ENCODE measurements at regions not wholly inside any gene's neighbourhood (a gene's known extent, or its start where the extent isn't known, plus 50 kb on each side); places are given as distances from the start of the nearest gene placed in this dataset.
A peak's percentile ranks its signal among the peaks of the same experiment; 100 is the strongest.

DNA sequence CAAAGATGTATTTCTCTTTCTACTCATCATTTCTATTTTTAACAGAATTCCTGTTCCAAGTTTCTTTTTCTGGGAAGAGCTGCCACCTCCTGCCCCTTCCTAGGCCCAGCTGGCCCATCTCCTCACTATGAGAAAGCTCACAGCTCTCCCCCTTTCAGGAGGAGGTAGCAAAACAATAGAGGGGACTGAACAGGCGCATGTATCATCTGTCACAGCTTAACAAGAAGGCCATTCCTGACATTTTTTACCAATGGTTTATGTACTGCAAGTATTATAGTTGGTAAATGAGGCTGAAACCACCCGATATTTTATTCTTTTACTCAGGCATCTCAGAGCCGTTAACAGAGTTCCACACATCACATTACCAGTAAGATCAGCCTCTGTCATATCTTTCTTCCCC is 103.7 kb upstream of the MTHFD1L start:
- Histone ChIP-seq H3K36me3 (no peaks in the 10 kb centered on the region), H3K4me1 (no peaks in the 10 kb centered on the region), H3K27ac (no peak overlapping the region), H3K4me3 (no peak overlapping the region), H3K27me3 (no peaks in the 10 kb centered on the region), H3K9me3 (no peaks in the 10 kb centered on the region)
- DNase-seq (ENCODE audit: low spot score in 2 of 2), result no peak
- TF ChIP-seq, protein P1, sequence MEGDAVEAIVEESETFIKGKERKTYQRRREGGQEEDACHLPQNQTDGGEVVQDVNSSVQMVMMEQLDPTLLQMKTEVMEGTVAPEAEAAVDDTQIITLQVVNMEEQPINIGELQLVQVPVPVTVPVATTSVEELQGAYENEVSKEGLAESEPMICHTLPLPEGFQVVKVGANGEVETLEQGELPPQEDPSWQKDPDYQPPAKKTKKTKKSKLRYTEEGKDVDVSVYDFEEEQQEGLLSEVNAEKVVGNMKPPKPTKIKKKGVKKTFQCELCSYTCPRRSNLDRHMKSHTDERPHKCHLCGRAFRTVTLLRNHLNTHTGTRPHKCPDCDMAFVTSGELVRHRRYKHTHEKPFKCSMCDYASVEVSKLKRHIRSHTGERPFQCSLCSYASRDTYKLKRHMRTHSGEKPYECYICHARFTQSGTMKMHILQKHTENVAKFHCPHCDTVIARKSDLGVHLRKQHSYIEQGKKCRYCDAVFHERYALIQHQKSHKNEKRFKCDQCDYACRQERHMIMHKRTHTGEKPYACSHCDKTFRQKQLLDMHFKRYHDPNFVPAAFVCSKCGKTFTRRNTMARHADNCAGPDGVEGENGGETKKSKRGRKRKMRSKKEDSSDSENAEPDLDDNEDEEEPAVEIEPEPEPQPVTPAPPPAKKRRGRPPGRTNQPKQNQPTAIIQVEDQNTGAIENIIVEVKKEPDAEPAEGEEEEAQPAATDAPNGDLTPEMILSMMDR (IDR thresholded peaks at IDR 0.05), result no peak
- intact Hi-C loops (cut with DNase I), result no loop called here

DNA sequence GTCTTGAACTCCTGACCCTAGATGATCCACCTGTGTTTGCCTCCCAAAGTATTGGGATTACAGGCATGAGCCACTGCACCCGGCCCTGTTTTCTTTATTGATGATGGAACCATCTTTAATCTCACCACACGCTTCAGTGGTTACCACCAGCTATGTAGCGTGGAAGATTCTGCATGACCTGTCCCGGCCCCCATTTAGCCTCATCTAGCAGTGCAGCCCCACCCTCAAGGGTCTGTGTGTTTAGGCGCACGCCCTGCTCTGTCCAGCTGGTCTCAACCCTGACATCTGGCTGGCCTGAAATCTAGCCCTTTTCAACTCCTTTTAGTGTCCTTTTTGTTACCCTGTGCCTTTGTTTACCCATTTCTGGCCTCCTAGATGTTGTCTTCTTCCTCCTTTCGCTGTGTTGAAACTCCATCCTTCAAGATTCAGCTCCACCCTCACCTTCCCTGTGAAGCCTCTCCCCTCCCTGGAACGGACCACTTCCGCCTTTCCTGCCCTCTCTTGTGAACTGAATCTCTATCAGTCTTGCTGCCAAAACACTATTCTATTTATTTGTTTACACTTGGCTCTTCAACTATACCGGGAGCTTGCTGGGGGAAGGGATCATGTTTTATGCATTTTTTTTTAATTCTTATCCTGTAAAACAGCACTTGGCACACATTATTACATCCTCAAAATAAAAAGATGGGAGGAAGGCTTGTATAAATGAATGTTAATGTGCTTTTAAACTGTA is 101.0 kb upstream of the MTHFD1L start:
- TF ChIP-seq, protein P1 (IDR thresholded peaks at IDR 0.05), result no peak
- no peak overlapping the region for H3K4me3 ChIP-seq
- H3K36me3 ChIP-seq, result no peaks in the 10 kb centered on the region
- H3K27me3 ChIP-seq, result no peaks in the 10 kb centered on the region
- no peaks in the 10 kb centered on the region for H3K9me3 ChIP-seq
- intact Hi-C loops (cut with DNase I), result no loop called here
- no peak for DNase-seq (ENCODE audit: low spot score in 2 of 2)
- no peaks in the 10 kb centered on the region for H3K4me1 ChIP-seq
- no peak overlapping the region for H3K27ac ChIP-seq

DNA sequence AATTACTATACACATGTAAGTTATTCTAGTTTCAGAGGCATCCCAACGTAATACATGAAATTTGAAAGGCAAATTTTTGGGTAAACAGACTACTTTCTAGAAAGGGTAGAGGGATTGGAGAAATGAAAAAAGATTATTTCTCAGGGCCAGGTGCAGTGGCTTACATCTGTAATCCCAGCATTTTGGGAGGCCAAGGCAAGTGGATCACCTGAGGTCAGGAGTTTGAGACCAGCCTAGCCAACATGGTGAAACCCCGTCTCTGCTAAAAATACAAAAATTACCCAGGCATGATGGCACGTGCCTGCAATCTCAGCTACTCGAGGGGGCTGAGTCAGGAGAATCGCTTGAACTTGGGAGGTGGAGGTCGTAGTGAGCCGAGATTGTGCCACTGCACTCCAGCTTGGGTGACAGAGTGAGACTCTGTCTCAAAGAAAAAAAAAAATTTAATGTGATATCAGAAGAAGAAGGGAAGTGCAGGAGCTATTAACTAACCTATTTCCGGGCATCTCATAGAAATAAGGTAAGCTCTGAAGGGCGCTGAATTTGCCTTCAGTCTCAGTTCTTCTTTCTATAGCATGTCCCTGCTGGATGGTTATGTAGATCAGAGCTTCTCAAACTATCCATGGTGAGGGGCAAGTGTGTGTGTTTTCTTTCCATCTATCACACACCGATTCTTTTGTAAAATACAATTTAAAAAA is 100.3 kb upstream of the MTHFD1L start:
- H3K27ac ChIP-seq, result no peak overlapping the region
- TF ChIP-seq, protein P1 (IDR thresholded peaks at IDR 0.05), result no peak
- no peaks in the 10 kb centered on the region for H3K4me1 ChIP-seq
- H3K4me3 ChIP-seq, result no peak overlapping the region
- no peaks in the 10 kb centered on the region for H3K27me3 ChIP-seq
- DNase-seq (ENCODE audit: low spot score in 2 of 2), result no peak
- intact Hi-C loops (cut with DNase I), result no loop called here
- H3K9me3 ChIP-seq, result no peaks in the 10 kb centered on the region
- H3K36me3 ChIP-seq, result no peaks in the 10 kb centered on the region

DNA sequence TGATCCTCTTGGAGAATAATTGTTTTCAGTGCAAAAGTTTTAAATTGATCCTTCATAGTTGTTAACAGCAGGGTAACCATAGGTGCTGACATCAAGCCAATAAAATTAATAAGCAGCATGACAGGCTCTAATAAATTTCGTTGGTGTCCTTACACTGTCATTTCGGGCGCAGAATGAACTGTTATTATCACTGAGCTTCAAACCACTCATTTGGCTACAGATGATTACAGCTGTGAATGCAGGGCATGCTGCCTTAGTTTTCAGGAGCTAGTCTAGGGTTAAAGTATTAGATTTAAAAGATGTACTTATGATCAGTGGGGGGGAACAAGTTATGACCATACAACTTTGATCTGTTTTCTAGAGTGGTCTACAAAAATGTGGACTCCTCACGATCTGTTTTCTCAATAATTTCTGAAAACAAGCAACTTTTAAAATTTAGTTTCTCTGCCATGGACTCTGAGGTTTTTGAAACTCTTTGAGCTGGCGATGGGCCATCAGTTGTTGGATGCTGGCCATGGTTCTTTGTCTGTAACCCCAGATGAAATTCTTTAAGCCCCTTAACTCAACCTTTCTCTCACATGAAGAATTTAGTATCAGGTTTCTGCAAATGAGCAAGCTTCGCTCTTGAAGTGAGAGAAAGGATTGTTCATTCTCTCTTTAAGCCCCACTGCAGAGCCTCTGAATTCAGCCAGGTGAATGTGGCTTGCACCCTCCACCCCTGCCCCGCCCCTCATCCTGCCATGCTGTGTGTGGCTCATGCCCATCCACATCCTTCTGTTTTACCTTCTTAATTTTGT is 99.1 kb upstream of the MTHFD1L start:
- Histone ChIP-seq H3K27ac (peak overlapping the region in 1 of 2 donors; percentile 60), H3K9me3 (no peaks in the 10 kb centered on the region), H3K4me1 (no peaks in the 10 kb centered on the region), H3K4me3 (no peak overlapping the region), H3K27me3 (no peaks in the 10 kb centered on the region), H3K36me3 (no peaks in the 10 kb centered on the region)
- intact Hi-C loops (cut with DNase I), result no loop called here
- DNase-seq (ENCODE audit: low spot score in 2 of 2), result no peak
- TF ChIP-seq, protein P1 (IDR thresholded peaks at IDR 0.05), result no peak

DNA sequence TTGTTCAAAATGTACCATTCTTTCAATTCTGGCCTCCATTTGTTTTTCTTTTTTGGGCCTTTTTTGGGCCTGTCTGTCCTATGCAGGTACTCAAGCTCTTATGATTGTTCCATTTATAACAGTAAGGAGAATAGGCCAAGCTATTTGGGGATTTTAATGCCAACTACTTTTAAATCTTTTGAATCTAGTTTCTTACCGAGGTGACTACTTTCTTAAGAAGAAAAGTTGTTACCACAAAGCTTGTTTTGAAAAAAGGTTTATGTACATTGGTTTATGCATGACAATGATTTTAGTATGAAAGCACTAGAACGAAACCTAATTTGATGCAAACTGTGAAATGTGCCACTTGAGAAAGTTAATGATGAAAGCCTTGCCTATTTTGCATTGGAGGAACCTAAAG is 98.3 kb upstream of the MTHFD1L start:
- no peak for DNase-seq (ENCODE audit: low spot score in 2 of 2)
- intact Hi-C loops (cut with DNase I), result no loop called here
- no peaks in the 10 kb centered on the region for H3K9me3 ChIP-seq
- TF ChIP-seq, protein P1 (IDR thresholded peaks at IDR 0.05), result no peak
- no peaks in the 10 kb centered on the region for H3K36me3 ChIP-seq
- H3K27ac ChIP-seq, result peak overlapping the region; percentile 54 to 60
- no peaks in the 10 kb centered on the region for H3K27me3 ChIP-seq
- H3K4me1 ChIP-seq, result no peaks in the 10 kb centered on the region
- peak overlapping the region; percentile 9 to 46 for H3K4me3 ChIP-seq

Measured in ascending aorta (tissue), 2 donors.